Endothelial cell of umbilical vein (primary cell): ENCODE measurements at regions not wholly inside any gene's neighbourhood (a gene's known extent, or its start where the extent isn't known, plus 50 kb on each side); places are given as distances from the start of the nearest gene placed in this dataset.

Experiments used
- BruUV-seq: library from RNA; stranded (reverse); fragments of 400-500 nt; replicated peaks from 2 replicates; lab custom pipeline; 2021; lab: Mats Ljungman, UMichigan
- CTCF ChIA-PET: fragments of 300-600, 350-600 bp; sonication (Branson Sonifier 250); formaldehyde crosslinking; loops from one replicate; lab custom pipeline; 2021; ENCODE audit warnings: antibody characterized with exemption, inconsistent platforms; lab: Charles Lee
- POLR2A ChIA-PET: fragments of 300-600, 350-600 bp; sonication (Branson Sonifier 250); formaldehyde crosslinking; loops from one replicate; lab custom pipeline; 2021; ENCODE audit warnings: antibody characterized with exemption, inconsistent platforms; lab: Charles Lee
- DNase-seq: peaks from one replicate; pipeline ENCODE4 v3.0.0-alpha.2; 2011; ENCODE audit warnings: low read depth, low spot score
- FAIRE-seq: peaks from 2 replicates; lab custom pipeline; 2011; peaks lifted over from hg19 to GRCh38; lab: Jason Lieb, UNC
- H2AFZ ChIP-seq: 2 replicates; pipeline ENCODE4 v1.6.0; 2012; ENCODE audit warnings: low read depth, low read length, control low read depth, inconsistent platforms
- H3K27ac ChIP-seq: 2 replicates; pipeline ENCODE4 v1.5.1; 2011; ENCODE audit warnings: low read depth, mild to moderate bottlenecking, control low read depth, low read length, moderate library complexity; ENCODE audit not compliant: insufficient read depth
- H3K27me3 ChIP-seq, 2 experiments: 2 replicates each; pipeline versions ENCODE4 v1.6.0 to v1.6.1; 2011; ENCODE audit warnings: low read length in 2 of 2, mixed read lengths in 1 of 2; ENCODE audit not compliant: control insufficient read depth in 2 of 2, insufficient read depth in 2 of 2
- H3K36me3 ChIP-seq, 2 experiments: 2 replicates in 1 of 2; 3 replicates in 1 of 2; pipeline ENCODE4 v1.5.1; 2011; ENCODE audit warnings: low read length in 2 of 2, mild to moderate bottlenecking in 1 of 2, moderate library complexity in 1 of 2; ENCODE audit not compliant: control insufficient read depth in 2 of 2, insufficient read depth in 2 of 2; ENCODE audit errors: extremely low read depth in 1 of 2
- H3K4me1 ChIP-seq: 3 replicates; pipeline ENCODE4 v1.5.1; 2011; ENCODE audit warnings: mild to moderate bottlenecking, low read length; ENCODE audit not compliant: control insufficient read depth, insufficient read depth; ENCODE audit errors: extremely low read depth
- H3K4me2 ChIP-seq: 2 replicates; pipeline ENCODE4 v1.6.1; 2011; ENCODE audit warnings: low read length, control low read depth, mixed read lengths; ENCODE audit not compliant: insufficient read depth
- H3K4me3 ChIP-seq, 3 experiments: fragments of 200-600 bp in 1 of 3; sonication (generic), shearing (Covaris generic) in 1 of 3; replicated peaks in 1 of 3; 2 replicates each; pipeline ENCODE4 v1.5.1; 2011 to 2016; ENCODE audit warnings: control low read depth in 3 of 3, low read length in 3 of 3, mild to moderate bottlenecking in 2 of 3, inconsistent platforms in 1 of 3, low read depth in 1 of 3, moderate library complexity in 1 of 3; ENCODE audit not compliant: insufficient read depth in 1 of 3
- H3K79me2 ChIP-seq: 2 replicates; pipeline ENCODE4 v1.6.0; 2012; ENCODE audit warnings: low read length, inconsistent platforms; ENCODE audit not compliant: control insufficient read depth, insufficient read depth
- H3K9ac ChIP-seq: replicated peaks from 2 replicates; pipeline ENCODE3; 2011; ENCODE audit warnings: low read length, control low read depth; ENCODE audit not compliant: insufficient read depth; ENCODE audit errors: extremely low read depth
- H3K9me1 ChIP-seq: replicated peaks from 3 replicates; pipeline ENCODE4 v1.6.0; 2011; ENCODE audit warnings: mild to moderate bottlenecking, low read length; ENCODE audit not compliant: control insufficient read depth, insufficient read depth; ENCODE audit errors: extremely low read depth
- H3K9me3 ChIP-seq: replicated peaks from 2 replicates; pipeline ENCODE4 v1.5.1; 2012; ENCODE audit warnings: low read length, inconsistent platforms; ENCODE audit not compliant: control insufficient read depth, insufficient read depth
- H4K20me1 ChIP-seq: replicated peaks from 2 replicates; pipeline ENCODE3; 2011; ENCODE audit warnings: mild to moderate bottlenecking, low read length; ENCODE audit not compliant: control insufficient read depth, insufficient read depth; ENCODE audit errors: extremely low read depth
- EZH2 ChIP-seq: IDR thresholded peaks from 2 replicates; pipeline ENCODE4 v1.6.1; 2012; ENCODE audit warnings: borderline replicate concordance, low read depth, mild to moderate bottlenecking, moderate library complexity, low read length, inconsistent platforms; ENCODE audit not compliant: severe bottlenecking
- FOS ChIP-seq: IDR thresholded peaks from 2 replicates; pipeline ENCODE4 v1.6.1; 2011; ENCODE audit warnings: mild to moderate bottlenecking, low read length, moderate library complexity, borderline replicate concordance; ENCODE audit not compliant: insufficient read depth
- GATA2 ChIP-seq: IDR thresholded peaks from 2 replicates; pipeline ENCODE4 v1.7.0; 2011; ENCODE audit warnings: low read depth, mild to moderate bottlenecking, moderate library complexity, mixed read lengths, low read length; ENCODE audit not compliant: insufficient read length, insufficient read depth
- JUN ChIP-seq: IDR thresholded peaks from 2 replicates; pipeline ENCODE4 v1.6.1; 2011; ENCODE audit warnings: borderline replicate concordance, low read depth; ENCODE audit not compliant: insufficient read length, insufficient read depth
- POLR2A ChIP-seq: IDR thresholded peaks from 2 replicates; pipeline ENCODE4 v1.6.1; 2012; ENCODE audit warnings: low read depth, mild to moderate bottlenecking, control low read depth, low read length
- POLR2AphosphoS5 ChIP-seq: IDR thresholded peaks from 2 replicates; pipeline ENCODE4 v1.6.1; 2012; ENCODE audit warnings: low read depth, mild to moderate bottlenecking, control low read depth, low read length, moderate library complexity; ENCODE audit not compliant: insufficient read depth
- dilution Hi-C: fragments of 300-500 bp; cut with MboI; formaldehyde crosslinking; loops from one replicate; pipeline ENCODE4 v1.15.0; 2019; ENCODE audit warnings: low sequenced_read_pairs; ENCODE audit not compliant: extremely low pct_ligation_motif_present
- intact Hi-C: fragments of 100-400 bp; cut with micrococcal nuclease; formaldehyde crosslinking; loops from one replicate; pipeline ENCODE4 v1.10.0; 2022
- TF ChIP-seq, protein P1 (sequence below), 2 donors: IDR thresholded peaks; 1 replicate in 1 of 2; 2 replicates in 1 of 2; pipeline ENCODE4 v1.5.1; 2011; ENCODE audit warnings: low read length in 2 of 2, mild to moderate bottlenecking in 2 of 2, moderate library complexity in 2 of 2, control low read depth in 1 of 2, inconsistent platforms in 1 of 2, low read depth in 1 of 2; ENCODE audit not compliant: insufficient read depth in 1 of 2; ENCODE audit errors: extremely low read depth in 1 of 2

DNA sequence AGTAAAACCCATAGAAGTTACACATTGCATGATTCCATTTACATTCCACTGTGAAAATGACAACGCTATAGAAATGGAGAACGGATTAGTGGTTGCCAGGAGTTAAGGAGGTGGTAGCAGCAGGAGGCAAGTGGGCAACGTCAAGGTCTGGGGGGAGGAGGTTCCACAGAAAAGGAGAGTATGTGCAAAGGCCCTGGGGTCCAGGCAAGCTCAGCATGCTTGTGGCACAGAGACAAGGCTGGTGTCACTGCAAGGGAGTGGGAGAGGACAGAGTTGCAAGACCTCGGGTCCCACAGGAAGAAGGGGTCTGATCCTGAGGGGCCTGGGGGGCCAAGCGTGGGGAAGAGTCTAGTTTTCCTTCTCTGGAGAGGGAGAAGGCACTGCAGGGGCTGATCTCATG is 240.8 kb downstream of the MN1 start:
- H3K9me1 ChIP-seq = no peaks in the 10 kb centered on the region
- H3K79me2 ChIP-seq = no peaks in the 10 kb centered on the region
- H2AFZ ChIP-seq = no peak overlapping the region
- dilution Hi-C loops (no loop called here), intact Hi-C loops (no loop called here)
- peaks cover 0 to 4% of the 10 kb centered on the region in 2 experiments for H3K27me3 ChIP-seq
- no peak overlapping the region for H3K4me2 ChIP-seq
- no TSS peak for BruUV-seq
- H3K9me3 ChIP-seq = no peaks in the 10 kb centered on the region
- DNase-seq (no peak), FAIRE-seq (no peak)
- H3K4me3 ChIP-seq = no peak overlapping the region
- H3K4me1 ChIP-seq = no peaks in the 10 kb centered on the region
- ChIA-PET CTCF (no interaction called here), POLR2A (no interaction called here)
- no peaks in the 10 kb centered on the region for H4K20me1 ChIP-seq
- H3K9ac ChIP-seq = no peak overlapping the region
- H3K36me3 ChIP-seq = no peaks in the 10 kb centered on the region
- H3K27ac ChIP-seq = no peak overlapping the region
- no peak for TF ChIP-seq JUN
- TF ChIP-seq FOS = no peak
- TF ChIP-seq POLR2AphosphoS5 = no peak
- no peak for TF ChIP-seq POLR2A
- TF ChIP-seq, protein P1, sequence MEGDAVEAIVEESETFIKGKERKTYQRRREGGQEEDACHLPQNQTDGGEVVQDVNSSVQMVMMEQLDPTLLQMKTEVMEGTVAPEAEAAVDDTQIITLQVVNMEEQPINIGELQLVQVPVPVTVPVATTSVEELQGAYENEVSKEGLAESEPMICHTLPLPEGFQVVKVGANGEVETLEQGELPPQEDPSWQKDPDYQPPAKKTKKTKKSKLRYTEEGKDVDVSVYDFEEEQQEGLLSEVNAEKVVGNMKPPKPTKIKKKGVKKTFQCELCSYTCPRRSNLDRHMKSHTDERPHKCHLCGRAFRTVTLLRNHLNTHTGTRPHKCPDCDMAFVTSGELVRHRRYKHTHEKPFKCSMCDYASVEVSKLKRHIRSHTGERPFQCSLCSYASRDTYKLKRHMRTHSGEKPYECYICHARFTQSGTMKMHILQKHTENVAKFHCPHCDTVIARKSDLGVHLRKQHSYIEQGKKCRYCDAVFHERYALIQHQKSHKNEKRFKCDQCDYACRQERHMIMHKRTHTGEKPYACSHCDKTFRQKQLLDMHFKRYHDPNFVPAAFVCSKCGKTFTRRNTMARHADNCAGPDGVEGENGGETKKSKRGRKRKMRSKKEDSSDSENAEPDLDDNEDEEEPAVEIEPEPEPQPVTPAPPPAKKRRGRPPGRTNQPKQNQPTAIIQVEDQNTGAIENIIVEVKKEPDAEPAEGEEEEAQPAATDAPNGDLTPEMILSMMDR (IDR thresholded peaks at IDR 0.05; ENCODE audit: extremely low read depth in 1 of 2, insufficient read depth in 1 of 2, low read depth in 1 of 2, low read length in 2 of 2) = no peak
- TF ChIP-seq EZH2 = no peak
- TF ChIP-seq GATA2 = no peak
